Gastrocnemius medialis (tissue), 4 donors: ENCODE measurements at regions not wholly inside any gene's neighbourhood (a gene's known extent, or its start where the extent isn't known, plus 50 kb on each side); places are given as distances from the start of the nearest gene placed in this dataset.

Experiments used
- POLR2A ChIP-seq, 2 donors: fragments of 450-650 bp; IDR thresholded peaks; one replicate each; pipeline ENCODE4 v1.6.1; 2017; ENCODE audit warnings: antibody characterized with exemption in 2 of 2, mild to moderate bottlenecking in 2 of 2, moderate library complexity in 2 of 2
- TF ChIP-seq, protein P1 (sequence below), 5 experiments: fragments of 450-650 bp in 3 of 5; fragments of 200-600 bp in 2 of 5; sonication (generic) in 2 of 5; IDR thresholded peaks in 4 of 5; conservative IDR thresholded peaks in 1 of 5; 1 replicate in 4 of 5; 2 replicates in 1 of 5; pipeline ENCODE4 v1.5.1; 2016 to 2019; ENCODE audit warnings: antibody characterized with exemption in 5 of 5, mild to moderate bottlenecking in 3 of 5, moderate library complexity in 3 of 5

- TF ChIP-seq POLR2A (IDR thresholded peaks at IDR 0.05), result no peak
- TF ChIP-seq, protein P1, sequence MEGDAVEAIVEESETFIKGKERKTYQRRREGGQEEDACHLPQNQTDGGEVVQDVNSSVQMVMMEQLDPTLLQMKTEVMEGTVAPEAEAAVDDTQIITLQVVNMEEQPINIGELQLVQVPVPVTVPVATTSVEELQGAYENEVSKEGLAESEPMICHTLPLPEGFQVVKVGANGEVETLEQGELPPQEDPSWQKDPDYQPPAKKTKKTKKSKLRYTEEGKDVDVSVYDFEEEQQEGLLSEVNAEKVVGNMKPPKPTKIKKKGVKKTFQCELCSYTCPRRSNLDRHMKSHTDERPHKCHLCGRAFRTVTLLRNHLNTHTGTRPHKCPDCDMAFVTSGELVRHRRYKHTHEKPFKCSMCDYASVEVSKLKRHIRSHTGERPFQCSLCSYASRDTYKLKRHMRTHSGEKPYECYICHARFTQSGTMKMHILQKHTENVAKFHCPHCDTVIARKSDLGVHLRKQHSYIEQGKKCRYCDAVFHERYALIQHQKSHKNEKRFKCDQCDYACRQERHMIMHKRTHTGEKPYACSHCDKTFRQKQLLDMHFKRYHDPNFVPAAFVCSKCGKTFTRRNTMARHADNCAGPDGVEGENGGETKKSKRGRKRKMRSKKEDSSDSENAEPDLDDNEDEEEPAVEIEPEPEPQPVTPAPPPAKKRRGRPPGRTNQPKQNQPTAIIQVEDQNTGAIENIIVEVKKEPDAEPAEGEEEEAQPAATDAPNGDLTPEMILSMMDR (IDR thresholded peaks at IDR 0.05 in 4 of 5, conservative IDR thresholded peaks at IDR 0.05 in 1 of 5), result no peak
These were observed 808.5 kb upstream of the CELF2 start for GRCh38 chr10:10209167-10209566.
